Tongue (tissue), 1 donor: ENCODE measurements at regions not wholly inside any gene's neighbourhood (a gene's known extent, or its start where the extent isn't known, plus 50 kb on each side); places are given as distances from the start of the nearest gene placed in this dataset.
"Not testable (repeated sequence)": the region's sequence is repeated elsewhere in the genome, so short reads cannot be mapped to it uniquely, and the experiment has no call there.

Source experiments
- DNase-seq: peaks from one replicate; pipeline ENCODE4 v3.0.0-alpha.2; 2015

DNA sequence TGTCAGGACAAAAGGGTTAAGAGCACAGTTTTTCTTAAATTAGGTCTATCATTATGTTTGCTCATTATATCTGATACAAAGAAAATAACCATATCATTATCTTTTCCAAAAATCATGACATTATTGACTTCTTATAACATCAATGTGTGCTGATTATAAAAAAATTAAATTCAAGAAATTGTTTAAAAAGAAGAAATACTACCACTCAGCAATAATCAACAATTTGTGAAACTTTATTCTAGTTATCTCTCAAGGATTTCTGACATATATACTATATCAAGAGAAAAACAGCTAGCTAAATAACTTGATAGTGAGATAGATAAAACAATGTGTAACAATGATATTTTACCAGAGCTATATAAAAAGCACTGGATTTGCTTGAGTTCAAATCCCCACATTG, 360.7 kb upstream of the PHF14 start:
- DNase-seq, result no peak

DNA sequence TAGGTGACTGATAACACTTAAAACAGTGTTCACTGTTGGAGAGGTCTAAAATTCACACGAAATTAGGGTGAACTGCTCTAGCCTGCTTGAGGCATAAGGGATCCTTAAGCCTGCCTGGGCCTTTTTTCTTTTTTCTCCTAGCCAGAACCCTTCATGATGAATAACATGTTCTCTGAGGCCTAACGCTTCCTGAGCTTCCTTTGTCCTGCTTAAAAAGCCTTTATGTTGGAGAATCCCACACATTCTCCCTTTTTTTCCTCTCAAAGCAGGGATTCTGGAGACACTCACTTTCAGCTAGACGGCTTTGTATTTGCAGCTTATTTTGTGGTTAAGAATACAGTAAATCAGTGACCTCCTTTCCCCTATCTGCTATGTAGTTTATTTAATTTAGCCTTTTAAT, 354.7 kb upstream of the PHF14 start:
- DNase-seq, result no peak

DNA sequence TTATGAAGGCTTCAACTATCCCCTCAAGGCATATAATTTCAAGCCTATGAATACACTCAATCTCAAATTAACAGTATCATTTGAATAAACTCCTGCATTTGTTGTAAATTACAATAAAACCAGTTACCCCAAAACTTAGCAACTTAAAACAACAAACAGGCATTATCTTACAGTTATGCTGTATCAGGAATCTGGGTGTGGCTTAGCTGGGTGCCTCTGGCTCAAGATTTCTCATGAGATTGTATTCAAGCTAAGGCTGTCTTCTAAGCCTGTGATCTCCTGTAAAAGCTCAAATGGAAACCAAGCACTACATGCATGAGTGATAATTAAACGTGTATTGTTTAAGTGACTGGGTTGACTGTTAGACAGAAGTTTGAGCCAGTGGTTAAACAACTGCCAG, 341.0 kb upstream of the PHF14 start:
- no peak for DNase-seq

DNA sequence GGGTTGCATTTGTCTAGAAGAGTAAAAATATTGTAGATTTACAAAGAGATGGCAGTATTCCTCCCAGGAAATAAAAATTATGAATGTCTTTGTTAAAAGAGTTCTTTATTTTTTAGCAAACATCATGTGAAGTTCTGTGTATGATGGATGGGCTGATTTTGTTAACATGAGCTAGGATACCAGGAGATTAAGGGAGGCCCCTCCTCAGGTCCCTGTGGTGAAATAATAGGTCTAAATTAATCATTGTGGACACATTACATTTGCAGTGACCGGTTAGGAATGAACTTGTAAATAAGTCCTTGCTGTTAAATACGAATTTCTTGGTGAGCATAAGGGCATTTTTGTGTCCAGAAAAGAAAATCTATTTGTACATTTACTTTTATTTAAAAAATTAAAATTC, 339.4 kb upstream of the PHF14 start:
- DNase-seq, result no peak

- DNase-seq, result no peak
Observed at GRCh38 chr7:10637991-10638390, 335.7 kb upstream of the PHF14 start.

DNA sequence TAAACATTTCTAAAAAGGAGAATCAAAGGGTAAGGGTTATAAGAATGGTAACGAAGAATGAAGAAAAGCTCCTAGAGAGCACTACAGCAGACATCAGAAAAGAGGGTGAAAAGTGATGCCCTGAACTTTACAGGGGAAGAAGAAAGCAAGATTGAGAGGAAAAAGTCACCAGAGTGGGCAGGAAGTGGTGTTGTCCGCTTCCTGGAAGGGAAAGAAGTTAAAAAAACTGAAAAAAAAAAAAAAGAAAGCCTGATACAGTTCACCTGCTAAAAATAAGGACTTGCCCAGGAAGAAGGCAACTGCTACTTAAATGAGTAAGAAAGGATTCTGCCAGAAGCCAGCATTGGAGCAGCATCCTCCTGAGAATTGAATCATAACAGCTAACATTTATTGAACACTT, 330.1 kb upstream of the PHF14 start:
- DNase-seq, result no peak

- DNase-seq, result no peak
Observed at GRCh38 chr7:10644849-10645248, 328.8 kb upstream of the PHF14 start.

GRCh38 chr7:10646194-10646593, 327.5 kb upstream of the PHF14 start:
- no peak for DNase-seq

- DNase-seq, result no peak
Observed at GRCh38 chr7:10648289-10648688, 325.4 kb upstream of the PHF14 start.

- DNase-seq, result not testable (repeated sequence)
Observed at GRCh38 chr7:10649120-10649519, 324.6 kb upstream of the PHF14 start.

DNA sequence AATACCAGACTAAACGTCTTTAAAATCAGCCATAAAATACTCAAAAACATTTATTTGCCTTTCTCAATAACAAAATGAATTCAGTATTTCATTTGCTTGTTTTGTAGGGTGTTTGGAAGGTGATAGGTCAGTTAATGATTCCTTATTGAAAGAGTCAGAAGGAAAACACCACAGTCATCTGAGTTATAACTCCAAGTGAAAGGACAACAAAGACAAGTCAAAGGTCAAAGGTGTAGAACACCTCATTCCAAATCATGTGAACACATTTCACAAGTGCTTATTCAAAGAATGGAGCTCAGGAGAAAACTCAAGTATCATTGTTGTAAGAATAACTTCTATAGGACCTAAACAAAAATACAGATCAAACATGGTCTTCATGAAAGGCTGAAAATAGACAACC, 318.6 kb upstream of the PHF14 start:
- no peak for DNase-seq

DNA sequence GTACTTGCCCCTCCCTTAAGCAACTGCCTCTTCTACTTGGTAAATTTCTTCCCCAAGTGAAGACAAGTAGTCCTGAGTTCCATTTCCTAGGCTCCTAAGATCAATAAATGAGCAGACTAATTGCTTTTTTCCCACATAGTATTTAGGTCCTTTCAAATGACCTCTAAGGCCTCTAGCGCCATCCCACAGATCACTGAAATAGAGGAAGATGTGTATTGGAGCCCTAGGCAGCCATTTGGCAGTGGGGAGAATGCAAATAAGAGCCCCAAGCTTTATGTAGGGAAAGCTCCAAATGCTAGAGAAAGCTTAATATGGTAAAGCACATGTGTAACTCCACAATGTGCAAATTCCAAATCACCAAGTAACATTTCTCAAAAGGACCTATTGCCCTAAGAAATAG, 316.5 kb upstream of the PHF14 start:
- no peak for DNase-seq

DNA sequence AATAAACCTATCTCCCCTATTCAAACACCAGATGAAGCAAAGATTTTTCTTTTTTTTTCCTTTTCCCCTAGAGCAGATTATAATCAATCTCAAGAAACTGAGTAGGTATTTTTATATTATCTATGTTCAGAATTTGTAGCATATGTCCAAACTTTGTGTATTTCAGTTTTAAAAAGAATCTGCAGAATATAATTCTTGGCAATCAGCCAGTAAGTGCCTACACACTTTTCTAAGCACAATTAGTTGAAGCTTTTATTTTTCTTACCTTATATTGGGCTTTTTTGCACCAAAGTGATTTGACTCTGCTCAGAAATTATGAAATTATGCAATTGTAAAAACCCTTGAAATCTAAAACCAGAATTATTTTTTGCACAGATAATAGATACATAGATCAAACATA, 315.8 kb upstream of the PHF14 start:
- no peak for DNase-seq

GRCh38 chr7:10662491-10662890, 311.2 kb upstream of the PHF14 start:
- no peak for DNase-seq

DNA sequence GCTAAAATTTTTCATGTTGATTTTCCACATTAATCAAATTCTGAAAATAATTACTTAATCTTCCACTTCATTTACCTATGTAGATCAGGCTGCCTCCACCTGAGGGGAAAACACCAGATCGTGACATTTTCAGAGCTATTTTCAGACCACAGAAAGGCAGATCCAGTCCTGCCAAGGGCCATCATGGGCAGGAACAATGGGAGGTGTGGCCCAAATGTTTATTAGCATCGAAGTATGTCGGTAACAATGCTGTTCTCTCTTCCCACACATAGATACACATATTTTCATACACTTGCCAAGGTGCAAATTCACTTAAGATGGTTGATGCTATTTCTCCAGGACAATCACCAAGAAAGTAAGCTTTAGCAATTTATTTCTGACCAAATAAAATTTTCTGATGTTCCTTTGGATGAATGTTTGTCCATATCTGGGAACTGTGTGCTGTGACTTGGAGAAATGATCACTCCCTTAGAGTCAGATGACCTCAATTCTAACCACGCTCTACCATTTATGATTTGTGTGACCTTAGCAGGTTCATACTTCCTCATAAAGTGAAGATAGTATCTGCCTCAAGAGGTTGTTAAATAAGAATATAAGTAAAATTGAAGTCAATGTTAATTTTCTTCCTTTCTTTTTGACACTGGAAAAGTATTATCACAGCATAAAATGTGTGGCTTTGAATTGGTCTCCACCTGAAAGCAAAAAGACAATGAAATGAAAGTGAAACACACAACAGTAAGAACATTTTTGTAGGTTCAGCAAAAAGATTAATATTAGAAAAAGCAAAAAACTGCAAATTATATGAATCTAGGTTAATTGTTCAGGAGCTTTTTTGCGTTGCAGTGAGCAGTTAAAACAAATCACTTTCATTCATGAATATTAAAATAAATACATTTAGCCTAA, 310.4 kb upstream of the PHF14 start:
- no peak for DNase-seq

DNA sequence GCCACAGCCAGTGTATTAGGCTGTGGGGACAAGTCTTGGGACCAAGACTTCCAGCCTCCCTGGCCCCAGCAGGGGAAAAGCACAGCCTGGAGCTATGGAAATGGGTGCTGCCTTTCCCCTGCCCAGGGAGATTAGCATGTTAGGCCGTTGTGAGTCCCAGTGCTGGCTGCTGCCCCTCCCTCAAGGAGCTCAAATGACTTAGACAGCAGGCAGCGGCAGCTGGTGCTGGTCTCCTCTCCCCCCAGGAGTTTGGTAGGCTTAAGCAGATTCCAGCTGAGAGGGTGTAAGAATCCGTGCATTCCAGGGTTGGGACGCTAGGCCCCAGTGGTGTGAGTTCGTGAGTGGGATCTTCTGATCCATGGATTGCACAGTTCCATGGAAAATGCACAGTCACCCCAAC, 301.5 kb upstream of the PHF14 start:
- DNase-seq, result peak; percentile 28

GRCh38 chr7:10677211-10677610, 296.5 kb upstream of the PHF14 start:
- no peak for DNase-seq

DNA sequence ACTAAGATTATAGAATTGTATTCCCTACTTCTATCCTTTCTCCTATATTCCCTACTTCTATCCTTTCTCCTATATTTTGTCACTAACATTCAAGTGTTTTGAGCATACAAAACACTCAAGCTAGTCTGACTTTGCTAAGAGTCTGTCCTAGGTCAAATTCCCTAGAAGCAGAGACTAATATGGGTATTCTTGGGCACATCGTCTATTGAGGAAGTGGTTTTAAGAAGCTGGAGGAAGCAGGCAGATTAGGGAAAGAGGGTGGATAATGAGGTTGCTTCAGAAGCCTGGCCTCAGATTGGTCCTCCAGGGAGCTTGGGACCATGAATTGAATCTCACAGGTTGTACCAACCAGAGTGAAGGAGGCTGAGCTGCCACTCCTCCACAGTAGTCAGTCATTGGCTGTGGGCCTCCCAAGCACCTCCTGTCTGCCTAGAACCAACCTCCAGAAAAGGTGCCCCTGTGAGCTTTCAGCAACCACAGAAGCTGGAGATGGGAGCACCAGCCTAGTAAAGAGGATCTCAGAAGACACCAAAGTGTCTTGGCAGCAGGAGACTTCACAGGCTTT, 295.9 kb upstream of the PHF14 start:
- DNase-seq, result no peak

DNA sequence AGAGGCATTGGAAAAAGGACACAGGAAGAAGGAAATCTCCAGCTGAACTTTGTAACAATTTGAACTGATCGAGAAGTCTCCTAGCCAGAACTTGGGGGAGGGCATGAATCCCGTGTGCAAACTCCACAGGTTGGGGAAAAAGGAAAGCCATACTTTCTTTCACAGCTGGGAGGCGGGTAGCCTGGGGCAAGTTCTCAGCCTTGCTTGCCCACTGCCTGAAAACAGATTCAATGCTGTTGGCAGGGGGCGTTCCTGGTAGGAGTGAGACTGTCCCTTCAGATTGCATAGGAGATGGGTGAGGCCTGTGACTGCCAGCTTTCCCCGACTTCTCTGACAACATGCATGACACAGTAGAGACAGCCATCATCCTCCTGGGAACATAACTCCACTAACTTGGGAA, 289.1 kb upstream of the PHF14 start:
- no peak for DNase-seq

DNA sequence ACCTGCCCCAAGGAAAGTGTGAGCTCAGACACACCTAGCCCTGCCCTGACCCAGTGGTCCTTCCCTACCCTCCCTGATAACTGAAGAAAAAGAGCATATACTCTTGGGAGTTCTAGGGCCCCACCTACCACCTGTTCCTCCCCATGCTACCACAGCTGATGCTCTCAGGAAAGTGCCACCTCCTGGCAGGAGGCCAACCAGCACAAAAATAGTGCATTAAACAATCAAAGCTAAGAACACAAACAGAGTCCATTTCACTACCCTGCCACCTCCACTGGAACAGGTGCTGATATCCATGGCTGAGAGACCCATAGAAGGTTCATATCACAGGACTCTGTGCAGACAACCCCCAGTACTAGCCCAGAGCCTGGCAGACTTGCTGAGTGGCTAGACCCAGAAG, 288.6 kb upstream of the PHF14 start:
- peak; percentile 39 for DNase-seq

- no peak for DNase-seq
Observed at GRCh38 chr7:10688544-10688943, 285.1 kb upstream of the PHF14 start.

GRCh38 chr7:10696064-10696463, 277.6 kb upstream of the PHF14 start:
- no peak for DNase-seq

- no peak for DNase-seq
Observed at GRCh38 chr7:10703059-10703458, 270.6 kb upstream of the PHF14 start.

GRCh38 chr7:10703981-10704380, 269.7 kb upstream of the PHF14 start:
- DNase-seq, result no peak
